ENCODE measurements at regions not wholly inside any gene's neighbourhood (a gene's known extent, or its start where the extent isn't known, plus 50 kb on each side); places are given as distances from the start of the nearest gene placed in this dataset.
"Not testable (repeated sequence)": the region's sequence is repeated elsewhere in the genome, so short reads cannot be mapped to it uniquely, and the experiment has no call there.

- H3K27ac ChIP-seq (ENCODE audit: insufficient read depth, low read length, poor library complexity, severe bottlenecking); H3K27ac Mint-ChIP-seq; H3K4me1 Mint-ChIP-seq; H3K4me3 ChIP-seq (ENCODE audit: low read depth, low read length); H3K36me3 Mint-ChIP-seq; H3K27me3 Mint-ChIP-seq; H3K4me3 Mint-ChIP-seq; H3K27me3 ChIP-seq (ENCODE audit: control insufficient read depth, insufficient read depth, low read length); DNase-seq; H3K4me1 ChIP-seq (ENCODE audit: control insufficient read depth, insufficient read depth, low read length, poor library complexity, severe bottlenecking); H3K9me3 ChIP-seq (ENCODE audit: control insufficient read depth in 2 of 2, low read length in 2 of 2); H3K9me3 Mint-ChIP-seq; H3K36me3 ChIP-seq (ENCODE audit: control insufficient read depth, insufficient read depth, low read length); ATAC-seq (ENCODE audit: low read depth in 2 of 2): not testable (repeated sequence)
These were observed 4427.5 kb upstream of the TPTE start for GRCh38 chr21:6093870-6094269.

DNA sequence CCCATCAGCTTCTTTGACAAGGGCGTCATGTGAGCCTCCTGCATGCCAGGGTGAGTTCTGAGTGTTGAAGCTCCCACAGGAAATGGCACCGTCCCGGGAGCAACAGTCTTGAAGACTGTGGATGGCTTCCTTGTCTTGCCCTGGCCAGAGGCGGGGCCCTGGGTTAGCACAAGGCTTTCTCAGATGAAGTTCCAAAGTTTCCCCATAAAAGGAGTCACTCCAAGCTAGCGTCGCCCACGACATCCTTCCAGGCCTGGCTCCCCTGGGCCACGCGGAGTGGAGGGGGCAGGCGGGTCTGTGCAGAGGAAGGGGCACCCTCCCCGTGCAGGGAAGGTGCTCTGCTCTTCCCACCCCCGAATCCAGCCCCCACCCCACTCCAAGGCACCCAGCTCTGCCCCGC is 4426.1 kb upstream of the TPTE start:
- H3K9me3 Mint-ChIP-seq; ATAC-seq (ENCODE audit: low read depth in 2 of 2); DNase-seq; H3K9me3 ChIP-seq (ENCODE audit: control insufficient read depth in 2 of 2, low read length in 2 of 2); H3K4me3 Mint-ChIP-seq; H3K4me1 ChIP-seq (ENCODE audit: control insufficient read depth, insufficient read depth, low read length, poor library complexity, severe bottlenecking); H3K36me3 ChIP-seq (ENCODE audit: control insufficient read depth, insufficient read depth, low read length); H3K4me3 ChIP-seq (ENCODE audit: low read depth, low read length); H3K27ac ChIP-seq (ENCODE audit: insufficient read depth, low read length, poor library complexity, severe bottlenecking); H3K27ac Mint-ChIP-seq; H3K27me3 ChIP-seq (ENCODE audit: control insufficient read depth, insufficient read depth, low read length); H3K27me3 Mint-ChIP-seq; H3K36me3 Mint-ChIP-seq; H3K4me1 Mint-ChIP-seq: not testable (repeated sequence)

- not testable (repeated sequence) for H3K9me3 Mint-ChIP-seq; H3K4me3 Mint-ChIP-seq; ATAC-seq (ENCODE audit: low read depth in 2 of 2); H3K36me3 Mint-ChIP-seq; H3K36me3 ChIP-seq (ENCODE audit: control insufficient read depth, insufficient read depth, low read length); H3K4me1 ChIP-seq (ENCODE audit: control insufficient read depth, insufficient read depth, low read length, poor library complexity, severe bottlenecking); H3K27me3 ChIP-seq (ENCODE audit: control insufficient read depth, insufficient read depth, low read length); H3K4me1 Mint-ChIP-seq; H3K9me3 ChIP-seq (ENCODE audit: control insufficient read depth in 2 of 2, low read length in 2 of 2); H3K27me3 Mint-ChIP-seq; H3K27ac Mint-ChIP-seq; H3K4me3 ChIP-seq (ENCODE audit: low read depth, low read length); H3K27ac ChIP-seq (ENCODE audit: insufficient read depth, low read length, poor library complexity, severe bottlenecking); DNase-seq
These were observed 4424.6 kb upstream of the TPTE start for GRCh38 chr21:6096560-6097424.

DNA sequence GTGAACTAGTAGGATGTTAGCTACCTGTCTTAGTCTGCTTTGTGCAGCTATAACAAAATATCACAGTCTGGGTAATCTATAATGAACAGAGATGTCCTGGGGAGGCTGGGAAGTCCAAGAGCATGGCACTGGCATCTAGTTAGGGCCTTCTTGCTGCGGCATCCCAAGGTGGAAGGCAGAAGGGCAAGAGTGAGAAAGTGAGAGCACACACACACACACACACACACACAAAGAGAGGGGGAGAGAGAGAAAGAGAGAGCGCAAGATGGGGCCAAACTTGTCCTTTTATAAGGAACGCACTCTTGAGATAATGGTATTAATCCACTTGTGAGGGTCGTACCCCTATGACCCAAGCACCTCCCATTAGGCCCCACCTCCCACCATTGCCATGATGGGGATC is 4423.6 kb upstream of the TPTE start:
- not testable (repeated sequence) for H3K36me3 ChIP-seq (ENCODE audit: control insufficient read depth, insufficient read depth, low read length); ATAC-seq (ENCODE audit: low read depth in 2 of 2); H3K4me3 Mint-ChIP-seq; H3K27me3 ChIP-seq (ENCODE audit: control insufficient read depth, insufficient read depth, low read length); H3K27me3 Mint-ChIP-seq; H3K9me3 Mint-ChIP-seq; DNase-seq; H3K4me3 ChIP-seq (ENCODE audit: low read depth, low read length); H3K9me3 ChIP-seq (ENCODE audit: control insufficient read depth in 2 of 2, low read length in 2 of 2); H3K4me1 Mint-ChIP-seq; H3K36me3 Mint-ChIP-seq; H3K27ac ChIP-seq (ENCODE audit: insufficient read depth, low read length, poor library complexity, severe bottlenecking); H3K4me1 ChIP-seq (ENCODE audit: control insufficient read depth, insufficient read depth, low read length, poor library complexity, severe bottlenecking); H3K27ac Mint-ChIP-seq

DNA sequence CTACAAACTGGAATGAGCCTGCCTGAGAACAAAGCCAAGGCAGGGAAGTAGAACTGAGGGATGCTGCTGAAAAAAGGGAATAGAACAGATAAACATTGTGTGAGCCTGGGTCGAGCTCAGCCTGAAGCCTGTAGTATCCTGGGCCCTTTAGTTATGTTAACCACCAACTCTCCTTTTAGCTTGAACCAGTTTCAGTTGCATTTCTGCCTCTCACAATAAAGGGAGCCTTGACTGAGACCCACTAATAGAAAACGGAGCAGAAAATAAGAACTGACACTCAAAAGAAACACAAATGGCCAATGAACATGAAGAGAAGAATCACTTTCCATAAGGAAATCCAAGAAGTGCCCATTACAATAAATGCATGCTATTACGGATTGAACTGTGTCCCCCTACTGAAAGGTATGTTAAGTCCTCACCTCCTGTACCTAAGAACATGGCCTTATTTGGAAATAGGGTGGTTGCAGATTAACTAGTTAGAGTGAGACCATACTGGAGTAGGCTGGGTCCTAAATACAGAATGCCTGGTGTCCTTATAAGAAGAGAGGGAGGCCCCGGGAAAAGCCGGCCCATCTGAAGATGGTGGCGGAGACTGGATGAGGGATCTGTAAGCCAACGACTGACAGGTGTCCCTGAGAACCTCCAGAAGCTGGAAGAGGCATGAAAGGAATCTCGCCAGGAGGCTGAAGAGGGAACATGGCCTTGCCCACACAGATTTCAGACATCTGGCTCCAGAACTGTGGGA is 4423.0 kb upstream of the TPTE start:
- not testable (repeated sequence) for H3K27ac Mint-ChIP-seq; H3K27ac ChIP-seq (ENCODE audit: insufficient read depth, low read length, poor library complexity, severe bottlenecking); H3K4me1 Mint-ChIP-seq; H3K4me3 ChIP-seq (ENCODE audit: low read depth, low read length); H3K9me3 Mint-ChIP-seq; H3K36me3 Mint-ChIP-seq; H3K4me1 ChIP-seq (ENCODE audit: control insufficient read depth, insufficient read depth, low read length, poor library complexity, severe bottlenecking); H3K4me3 Mint-ChIP-seq; H3K36me3 ChIP-seq (ENCODE audit: control insufficient read depth, insufficient read depth, low read length); H3K27me3 Mint-ChIP-seq; DNase-seq; H3K27me3 ChIP-seq (ENCODE audit: control insufficient read depth, insufficient read depth, low read length); H3K9me3 ChIP-seq (ENCODE audit: control insufficient read depth in 2 of 2, low read length in 2 of 2); ATAC-seq (ENCODE audit: low read depth in 2 of 2)

- H3K9me3 Mint-ChIP-seq; DNase-seq; H3K4me3 Mint-ChIP-seq; H3K4me3 ChIP-seq (ENCODE audit: low read depth, low read length); H3K36me3 Mint-ChIP-seq; ATAC-seq (ENCODE audit: low read depth in 2 of 2); H3K27me3 Mint-ChIP-seq; H3K4me1 ChIP-seq (ENCODE audit: control insufficient read depth, insufficient read depth, low read length, poor library complexity, severe bottlenecking); H3K9me3 ChIP-seq (ENCODE audit: control insufficient read depth in 2 of 2, low read length in 2 of 2); H3K36me3 ChIP-seq (ENCODE audit: control insufficient read depth, insufficient read depth, low read length); H3K27ac ChIP-seq (ENCODE audit: insufficient read depth, low read length, poor library complexity, severe bottlenecking); H3K4me1 Mint-ChIP-seq; H3K27me3 ChIP-seq (ENCODE audit: control insufficient read depth, insufficient read depth, low read length); H3K27ac Mint-ChIP-seq: not testable (repeated sequence)
These were observed 4419.8 kb upstream of the TPTE start for GRCh38 chr21:6101588-6101987.

- not testable (repeated sequence) for H3K27ac Mint-ChIP-seq; H3K27me3 Mint-ChIP-seq; H3K4me1 Mint-ChIP-seq; H3K4me1 ChIP-seq (ENCODE audit: control insufficient read depth, insufficient read depth, low read length, poor library complexity, severe bottlenecking); H3K36me3 Mint-ChIP-seq; H3K27ac ChIP-seq (ENCODE audit: insufficient read depth, low read length, poor library complexity, severe bottlenecking); H3K9me3 Mint-ChIP-seq; ATAC-seq (ENCODE audit: low read depth in 2 of 2); H3K9me3 ChIP-seq (ENCODE audit: control insufficient read depth in 2 of 2, low read length in 2 of 2); H3K36me3 ChIP-seq (ENCODE audit: control insufficient read depth, insufficient read depth, low read length); H3K27me3 ChIP-seq (ENCODE audit: control insufficient read depth, insufficient read depth, low read length); H3K4me3 Mint-ChIP-seq; DNase-seq; H3K4me3 ChIP-seq (ENCODE audit: low read depth, low read length)
These were observed 4416.8 kb upstream of the TPTE start for GRCh38 chr21:6104546-6104945.
